HG02973 (cell line): ENCODE measurements at regions not wholly inside any gene's neighbourhood (a gene's known extent, or its start where the extent isn't known, plus 50 kb on each side); places are given as distances from the start of the nearest gene placed in this dataset.

Source experiments
- ATAC-seq: cut with Tn5 transposase; IDR thresholded peaks from one replicate; pipeline ENCODE4 v1.9.1; 2021; ENCODE audit warnings: moderate library complexity; ENCODE audit not compliant: unreplicated experiment

- no peak for ATAC-seq
Measured at GRCh38 chr6:139613496-139613895, 239.0 kb upstream of the CITED2 start.

- no peak for ATAC-seq
Measured at GRCh38 chr6:139612135-139612465, 237.7 kb upstream of the CITED2 start.

- ATAC-seq, result no peak
Measured at GRCh38 chr6:139611327-139612134, 237.1 kb upstream of the CITED2 start.

GRCh38 chr6:139608466-139609261, 234.2 kb upstream of the CITED2 start:
- no peak for ATAC-seq

GRCh38 chr6:139605350-139605749, 230.9 kb upstream of the CITED2 start:
- no peak for ATAC-seq

- no peak for ATAC-seq
Measured at GRCh38 chr6:139603581-139603980, 229.1 kb upstream of the CITED2 start.

GRCh38 chr6:139602577-139602976, 228.1 kb upstream of the CITED2 start:
- no peak for ATAC-seq

- peak; percentile 98 for ATAC-seq
Measured at GRCh38 chr6:139600919-139601475, 226.5 kb upstream of the CITED2 start.

GRCh38 chr6:139600343-139600742, 225.9 kb upstream of the CITED2 start:
- ATAC-seq, result no peak

GRCh38 chr6:139597771-139598755, 223.6 kb upstream of the CITED2 start:
- ATAC-seq, result no peak

GRCh38 chr6:139597087-139597763, 222.8 kb upstream of the CITED2 start:
- no peak for ATAC-seq

- no peak for ATAC-seq
Measured at GRCh38 chr6:139595183-139595582, 220.7 kb upstream of the CITED2 start.

- no peak for ATAC-seq
Measured at GRCh38 chr6:139594333-139594965, 220.0 kb upstream of the CITED2 start.

- ATAC-seq, result no peak
Measured at GRCh38 chr6:139593081-139593480, 218.6 kb upstream of the CITED2 start.

- no peak for ATAC-seq
Measured at GRCh38 chr6:139592011-139592410, 217.6 kb upstream of the CITED2 start.

- ATAC-seq, result no peak
Measured at GRCh38 chr6:139591075-139591865, 216.8 kb upstream of the CITED2 start.

- ATAC-seq, result no peak
Measured at GRCh38 chr6:139590206-139590605, 215.8 kb upstream of the CITED2 start.

GRCh38 chr6:139588734-139589593, 214.5 kb upstream of the CITED2 start:
- ATAC-seq, result no peak
